Effector CD4-positive, alpha-beta T cell (primary cell): ENCODE measurements at regions not wholly inside any gene's neighbourhood (a gene's known extent, or its start where the extent isn't known, plus 50 kb on each side); places are given as distances from the start of the nearest gene placed in this dataset.

Experiments
- DNase-seq: peaks from one replicate; pipeline ENCODE4 v3.0.0-alpha.2; 2020

- no peak for DNase-seq
Measured at GRCh38 chr16:86166414-86166813, 267.5 kb downstream of the IRF8 start.

GRCh38 chr16:86167061-86167460 lies 268.1 kb downstream of the IRF8 start:
- no peak for DNase-seq

GRCh38 chr16:86170720-86171119 lies 271.8 kb downstream of the IRF8 start:
- no peak for DNase-seq

- DNase-seq = no peak
Measured at GRCh38 chr16:86171329-86171728, 272.4 kb downstream of the IRF8 start.

- DNase-seq = no peak
Measured at GRCh38 chr16:86175816-86176215, 276.9 kb downstream of the IRF8 start.

- DNase-seq = no peak
Measured at GRCh38 chr16:86176462-86176861, 277.5 kb downstream of the IRF8 start.

- no peak for DNase-seq
Measured at GRCh38 chr16:86180244-86180643, 281.3 kb downstream of the IRF8 start.

- DNase-seq = no peak
Measured at GRCh38 chr16:86180780-86181179, 281.8 kb downstream of the IRF8 start.

- DNase-seq = no peak
Measured at GRCh38 chr16:86181526-86181925, 282.6 kb downstream of the IRF8 start.

GRCh38 chr16:86184185-86184584 lies 285.2 kb downstream of the IRF8 start:
- DNase-seq = no peak

GRCh38 chr16:86185089-86185488 lies 286.1 kb downstream of the IRF8 start:
- no peak for DNase-seq

GRCh38 chr16:86186313-86186712 lies 287.4 kb downstream of the IRF8 start:
- no peak for DNase-seq

GRCh38 chr16:86189934-86190333 lies 291.0 kb downstream of the IRF8 start:
- DNase-seq = no peak

- DNase-seq = no peak
Measured at GRCh38 chr16:86191663-86192062, 292.7 kb downstream of the IRF8 start.

GRCh38 chr16:86193528-86194193 lies 294.7 kb downstream of the IRF8 start:
- no peak for DNase-seq

GRCh38 chr16:86195863-86196630 lies 297.1 kb downstream of the IRF8 start:
- no peak for DNase-seq

GRCh38 chr16:86196687-86197391 lies 297.9 kb downstream of the IRF8 start:
- no peak for DNase-seq

- no peak for DNase-seq
Measured at GRCh38 chr16:86198206-86199118, 299.5 kb downstream of the IRF8 start.

- no peak for DNase-seq
Measured at GRCh38 chr16:86199182-86199581, 300.2 kb downstream of the IRF8 start.

GRCh38 chr16:86199871-86200695 lies 301.1 kb downstream of the IRF8 start:
- no peak for DNase-seq

- no peak for DNase-seq
Measured at GRCh38 chr16:86200722-86201121, 301.8 kb downstream of the IRF8 start.

GRCh38 chr16:86201746-86202145 lies 302.8 kb downstream of the IRF8 start:
- DNase-seq = no peak
